H1 (cell line): ENCODE measurements at regions not wholly inside any gene's neighbourhood (a gene's known extent, or its start where the extent isn't known, plus 50 kb on each side); places are given as distances from the start of the nearest gene placed in this dataset.

Experiments
- CTCF ChIA-PET: fragments of 300-600 bp; sonication (Branson Sonifier 250); formaldehyde crosslinking; loops from one replicate; lab custom pipeline; 2021; ENCODE audit not compliant: partially characterized antibody; lab: Charles Lee
- POLR2A ChIA-PET: fragments of 300-600 bp; sonication (Branson Sonifier 250); formaldehyde crosslinking; loops from one replicate; lab custom pipeline; 2021; ENCODE audit warnings: inconsistent platforms; ENCODE audit not compliant: partially characterized antibody; lab: Charles Lee
- DNase-seq, 2 experiments: peaks; one replicate each; pipeline versions ENCODE4 v3.0.0 to v3.0.0-alpha.2; 2010 to 2022; ENCODE audit warnings: low spot score in 2 of 2, low read depth in 1 of 2, mixed read lengths in 1 of 2
- FAIRE-seq: peaks from 2 replicates; lab custom pipeline; 2011; peaks lifted over from hg19 to GRCh38; lab: Jason Lieb, UNC
- H2AFZ ChIP-seq: 2 replicates; pipeline ENCODE4 v1.8.1; 2012; ENCODE audit warnings: low read length, inconsistent platforms
- H2AK5ac ChIP-seq: 2 replicates; pipeline ENCODE4 v1.6.1; 2013; ENCODE audit warnings: low read depth, low read length
- H2BK120ac ChIP-seq: replicated peaks from 2 replicates; pipeline ENCODE3; 2013; ENCODE audit warnings: low read depth, low read length, inconsistent platforms
- H2BK12ac ChIP-seq: 2 replicates; pipeline ENCODE4 v1.6.1; 2013; ENCODE audit warnings: low read depth, low read length
- H2BK15ac ChIP-seq: 2 replicates; pipeline ENCODE4 v1.6.1; 2013; ENCODE audit warnings: low read length
- H2BK20ac ChIP-seq: 2 replicates; pipeline ENCODE4 v1.6.1; 2013; ENCODE audit warnings: low read length
- H2BK5ac ChIP-seq: 2 replicates; pipeline ENCODE4 v1.6.1; 2013; ENCODE audit warnings: low read depth, low read length
- H3K14ac ChIP-seq: 2 replicates; pipeline ENCODE4 v1.6.1; 2013; ENCODE audit warnings: inconsistent platforms; ENCODE audit not compliant: insufficient read length
- H3K18ac ChIP-seq: 2 replicates; pipeline ENCODE4 v1.6.1; 2013; ENCODE audit warnings: low read length; ENCODE audit errors: extremely low read depth
- H3K23ac ChIP-seq: 2 replicates; pipeline ENCODE4 v1.6.1; 2013; ENCODE audit warnings: inconsistent platforms; ENCODE audit not compliant: insufficient read length
- H3K23me2 ChIP-seq: 2 replicates; pipeline ENCODE4 v1.6.1; 2013; ENCODE audit warnings: low read depth, low read length
- H3K27ac ChIP-seq: 2 replicates; pipeline ENCODE4 v1.6.1; 2011; ENCODE audit warnings: low read depth, low read length, inconsistent platforms
- H3K27me3 ChIP-seq, 4 experiments: replicated peaks in 1 of 4; 1 replicate in 1 of 4; 2 replicates in 3 of 4; pipeline versions ENCODE4 v1.6.1 to v1.8.1; 2011 to 2013; ENCODE audit warnings: low read length in 3 of 4, mild to moderate bottlenecking in 3 of 4, inconsistent platforms in 2 of 4, mixed read lengths in 2 of 4, moderate library complexity in 1 of 4; ENCODE audit not compliant: control insufficient read depth in 3 of 4, insufficient read depth in 3 of 4; ENCODE audit errors: extremely low read depth in 1 of 4
- H3K36me3 ChIP-seq, 4 experiments: 2 replicates each; pipeline versions ENCODE4 v1.6.1 to v1.8.1; 2011 to 2013; ENCODE audit warnings: mild to moderate bottlenecking in 4 of 4, low read length in 3 of 4, moderate library complexity in 2 of 4, control low read depth in 1 of 4, inconsistent platforms in 1 of 4; ENCODE audit not compliant: insufficient read depth in 4 of 4, control insufficient read depth in 2 of 4
- H3K4ac ChIP-seq: replicated peaks from 2 replicates; pipeline ENCODE3; 2013; ENCODE audit warnings: low read length, low read depth, mixed read lengths, inconsistent platforms; ENCODE audit not compliant: insufficient read length
- H3K4me1 ChIP-seq, 4 experiments: replicated peaks in 1 of 4; 1 replicate in 1 of 4; 2 replicates in 3 of 4; pipeline versions ENCODE4 v1.6.1 to v1.8.1; 2011 to 2013; ENCODE audit warnings: low read length in 3 of 4, inconsistent platforms in 2 of 4, mixed read lengths in 1 of 4; ENCODE audit not compliant: insufficient read depth in 4 of 4, control insufficient read depth in 3 of 4
- H3K4me2 ChIP-seq, 2 experiments: 2 replicates each; pipeline versions ENCODE4 v1.6.1 to v1.8.1; 2011 to 2013; ENCODE audit warnings: low read depth in 2 of 2, low read length in 2 of 2, control low read depth in 1 of 2, inconsistent platforms in 1 of 2, mild to moderate bottlenecking in 1 of 2; ENCODE audit not compliant: insufficient read depth in 1 of 2
- H3K4me3 ChIP-seq, 4 experiments: fragments of 200-600, 300-600 bp in 1 of 4; sonication (generic), shearing (Covaris generic), sonication (Bioruptor Twin) in 1 of 4; 2 replicates each; pipeline versions ENCODE4 v1.5.1 to v1.8.1; 2011 to 2016; ENCODE audit warnings: low read length in 4 of 4, low read depth in 3 of 4, control low read depth in 2 of 4, inconsistent platforms in 2 of 4, mild to moderate bottlenecking in 2 of 4, mixed read lengths in 1 of 4, moderate library complexity in 1 of 4; ENCODE audit not compliant: insufficient read depth in 2 of 4; ENCODE audit errors: extremely low read depth in 1 of 4
- H3K56ac ChIP-seq: replicated peaks from 2 replicates; pipeline ENCODE3; 2013; ENCODE audit warnings: low read depth, mild to moderate bottlenecking, mixed read lengths, low read length, inconsistent platforms; ENCODE audit not compliant: insufficient read length
- H3K79me1 ChIP-seq: 2 replicates; pipeline ENCODE4 v1.6.1; 2013; ENCODE audit warnings: low read depth, low read length, control low read depth
- H3K79me2 ChIP-seq, 2 experiments: 2 replicates each; pipeline versions ENCODE4 v1.6.1 to v1.8.1; 2012 to 2013; ENCODE audit warnings: low read length in 2 of 2, mild to moderate bottlenecking in 2 of 2, inconsistent platforms in 1 of 2; ENCODE audit not compliant: insufficient read depth in 2 of 2, control insufficient read depth in 1 of 2
- H3K9ac ChIP-seq, 4 experiments: replicated peaks in 1 of 4; 1 replicate in 1 of 4; 2 replicates in 3 of 4; pipeline versions ENCODE4 v1.6.1 to v1.8.1; 2011 to 2013; ENCODE audit warnings: low read depth in 3 of 4, low read length in 3 of 4, control low read depth in 2 of 4, mild to moderate bottlenecking in 2 of 4, moderate library complexity in 2 of 4, inconsistent platforms in 1 of 4; ENCODE audit errors: extremely low read depth in 1 of 4
- H3K9me3 ChIP-seq, 2 experiments: 2 replicates each; pipeline versions ENCODE4 v1.6.1 to v1.8.1; 2012 to 2013; ENCODE audit warnings: mild to moderate bottlenecking in 2 of 2, moderate library complexity in 2 of 2, control low read depth in 1 of 2, inconsistent platforms in 1 of 2, low read depth in 1 of 2, low read length in 1 of 2, mixed read lengths in 1 of 2; ENCODE audit not compliant: insufficient read depth in 2 of 2
- H4K20me1 ChIP-seq, 2 experiments: replicated peaks in 1 of 2; 2 replicates each; pipeline versions ENCODE3 to v1.8.1; 2011 to 2013; ENCODE audit warnings: inconsistent platforms in 2 of 2, low read length in 2 of 2, mild to moderate bottlenecking in 1 of 2; ENCODE audit not compliant: insufficient read depth in 2 of 2, control insufficient read depth in 1 of 2
- H4K5ac ChIP-seq: 2 replicates; pipeline ENCODE4 v1.6.1; 2013; ENCODE audit warnings: low read length, low read depth, mixed read lengths, inconsistent platforms; ENCODE audit not compliant: insufficient read length
- H4K8ac ChIP-seq: 2 replicates; pipeline ENCODE4 v1.8.0; 2013; ENCODE audit warnings: mild to moderate bottlenecking, moderate library complexity, low read length, inconsistent platforms; ENCODE audit not compliant: insufficient read depth; ENCODE audit errors: extremely low read depth
- H4K91ac ChIP-seq: replicated peaks from 2 replicates; pipeline ENCODE3; 2013; ENCODE audit warnings: low read length, mixed read lengths, inconsistent platforms; ENCODE audit not compliant: insufficient read length
- CBX8 ChIP-seq: fragments of 300-800, 300-1000 bp; sonication (generic); IDR thresholded peaks from 2 replicates; pipeline ENCODE4 v1.7.1; 2016; ENCODE audit warnings: low read depth, low read length, borderline replicate concordance
- CTBP2 ChIP-seq: IDR thresholded peaks from 2 replicates; pipeline ENCODE4 v1.7.0; 2011; ENCODE audit warnings: borderline replicate concordance, mild to moderate bottlenecking, moderate library complexity, mixed read lengths, low read length; ENCODE audit not compliant: insufficient read depth, insufficient read length
- MAFK ChIP-seq: IDR thresholded peaks from 2 replicates; pipeline ENCODE4 v1.6.1; 2012; ENCODE audit warnings: low read depth, mild to moderate bottlenecking, improper control_type of control experiment, low read length
- PHF8 ChIP-seq: fragments of 200-600 bp; sonication (generic); conservative IDR thresholded peaks from 2 replicates; pipeline ENCODE4 v1.7.1; 2012; ENCODE audit warnings: low read depth, mild to moderate bottlenecking, inconsistent platforms, low read length, moderate library complexity
- RAD21 ChIP-seq, 2 experiments: IDR thresholded peaks in 1 of 2; conservative IDR thresholded peaks in 1 of 2; 2 replicates each; pipeline ENCODE4 v1.6.1; 2011; ENCODE audit warnings: low read depth in 2 of 2, low read length in 2 of 2, improper control_type of control experiment in 1 of 2, inconsistent platforms in 1 of 2, mild to moderate bottlenecking in 1 of 2, moderate library complexity in 1 of 2
- SIRT6 ChIP-seq: IDR thresholded peaks from one replicate; pipeline ENCODE4 v1.7.1; 2012; ENCODE audit warnings: low read length, inconsistent platforms
- WGBS, 2 experiments: shearing (Covaris generic) in 1 of 2; methylation state at CpG; one replicate each; pipeline versions ENCODE4 v1.1.6 to v1.1.7; 2013 to 2015; ENCODE audit warnings: low lambda C conversion rate in 2 of 2, mixed read lengths in 2 of 2, inconsistent platforms in 1 of 2, low coverage in 1 of 2, missing lambda C conversion rate in 1 of 2; ENCODE audit not compliant: insufficient replicate concordance in 2 of 2, insufficient coverage in 1 of 2, insufficient read length in 1 of 2; ENCODE audit errors: extremely low coverage in 1 of 2, missing lambda C conversion rate in 1 of 2; 5-methylcytosine and 5-hydroxymethylcytosine counted together

GRCh38 chr5:38094889-38095288, 163.5 kb upstream of the EGFLAM start:
- POLR2A ChIA-PET, result interaction anchor here (1.2 kb wide), 1 partner anchor 9 kb away, joined by 4 read pairs; no protein-coding TSS in a partner anchor
- H3K23ac ChIP-seq, result no peak overlapping the region
- no peak for FAIRE-seq

More at GRCh38 chr5:38094889-38095288, 163.5 kb upstream of the EGFLAM start:
- Histone ChIP-seq H3K79me2 (no peaks in the 10 kb centered on the region), H3K4me2 (no peak overlapping the region; a peak in 2 of 4 replicates), H3K56ac (no peak overlapping the region), H3K9ac (no peak overlapping the region), H3K18ac (no peak overlapping the region), H2BK120ac (no peak overlapping the region), H3K4me3 (no peak overlapping the region), H2BK15ac (no peak overlapping the region), H2BK5ac (no peak overlapping the region), H4K8ac (no peak overlapping the region), H2AK5ac (no peak overlapping the region), H4K20me1 (no peaks in the 10 kb centered on the region), H3K79me1 (no peaks in the 10 kb centered on the region), H2BK12ac (0 out of 2 replicates have a peak overlapping the region, but pooled peaks have one; percentile 91), H3K4me1 (peaks cover 0 to 6% (median 4%) of the 10 kb centered on the region in 4 experiments; a peak in 5 of 7 replicates)
- DNase-seq, result no peak
- WGBS, 2 experiments, result 77% methylated on average over 3 of the region's 3 CpGs; no CpG with 5 or more reads in 1 of the 2 experiments
- TF ChIP-seq SIRT6 (no peak), CTBP2 (no peak), RAD21 (IDR thresholded peaks at IDR 0.05 in 1 of 2, conservative IDR thresholded peaks at IDR 0.05 in 1 of 2; ENCODE audit: low read depth in 2 of 2, low read length in 2 of 2) (no peak), PHF8 (no peak), CBX8 (no peak), MAFK (no peak)
- TF ChIP-seq, all 59 proteins: peak for 0
- no peaks in the 10 kb centered on the region for H3K23me2 ChIP-seq
- H3K27ac ChIP-seq, result no peak overlapping the region
- H4K5ac ChIP-seq, result no peak overlapping the region
- no peaks in the 10 kb centered on the region for H3K36me3 ChIP-seq
- H2BK20ac ChIP-seq, result peak overlapping the region; percentile 13; the same call in 1 of the 2 replicates
- no peak overlapping the region for H3K4ac ChIP-seq
- no peak overlapping the region for H4K91ac ChIP-seq
- H3K27me3 ChIP-seq, result no peaks in the 10 kb centered on the region; a peak in 1 of 7 replicates
- H3K14ac ChIP-seq, result no peak overlapping the region
- H3K9me3 ChIP-seq, result no peaks in the 10 kb centered on the region
- CTCF ChIA-PET, result interaction anchor here (0.9 to 1.4 kb wide), 3 partner anchors 12 to 143 kb away, joined by 3 read pairs; no protein-coding TSS in a partner anchor
- H2AFZ ChIP-seq, result peak overlapping the region; percentile 41; the same call in 1 of the 2 replicates
